SK-N-MC (cell line): ENCODE measurements at regions not wholly inside any gene's neighbourhood (a gene's known extent, or its start where the extent isn't known, plus 50 kb on each side); places are given as distances from the start of the nearest gene placed in this dataset.

Source experiments
- EZH2 ChIP-seq: fragments of 200-600 bp; sonication (generic); IDR thresholded peaks from one replicate; pipeline ENCODE4 v1.6.1; 2017; ENCODE audit warnings: antibody characterized with exemption
- FOXP2 ChIP-seq: optimal IDR thresholded peaks from 2 replicates; pipeline ENCODE3; 2011; ENCODE audit warnings: mild to moderate bottlenecking, moderate library complexity; ENCODE audit not compliant: insufficient read depth; ENCODE audit errors: extremely low read length, control extremely low read depth
- POLR2AphosphoS5 ChIP-seq: IDR thresholded peaks from 2 replicates; pipeline ENCODE4 v1.6.1; 2012; ENCODE audit warnings: mild to moderate bottlenecking, low read depth, low read length, borderline replicate concordance

DNA sequence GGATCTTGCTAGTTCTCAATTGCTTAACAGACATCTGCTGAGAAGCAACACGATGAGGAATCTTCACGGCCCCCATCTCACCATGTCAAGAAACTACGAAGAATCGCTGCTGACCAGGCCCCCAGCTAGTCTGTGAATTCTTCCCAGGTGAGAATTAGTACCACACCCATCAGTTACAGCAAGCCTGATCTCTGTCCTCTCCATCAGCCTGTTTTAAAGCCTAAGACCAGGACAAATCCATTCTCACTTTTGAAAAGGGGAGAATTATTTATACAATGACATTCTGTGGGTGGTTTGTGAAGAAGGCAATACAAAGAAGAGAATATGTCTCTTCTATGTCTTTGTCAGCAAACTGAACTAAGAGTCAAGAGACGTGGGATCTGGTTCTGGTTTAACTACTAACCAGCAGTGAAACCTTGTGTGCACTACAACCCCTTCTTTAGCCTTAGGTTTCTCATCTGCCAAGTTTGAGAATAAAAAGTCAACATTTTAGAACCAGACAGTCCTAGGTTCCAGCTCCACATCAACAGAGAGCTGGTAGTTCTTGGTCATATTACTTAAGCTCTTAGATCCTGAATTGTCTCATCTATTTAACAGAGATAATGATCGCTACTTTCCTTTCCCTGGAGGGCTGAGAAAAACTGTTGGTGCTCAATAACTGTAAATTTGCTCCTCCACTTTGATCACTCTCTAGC, 160.4 kb upstream of the RORA start:
- no peak for TF ChIP-seq EZH2
- no peak for TF ChIP-seq POLR2AphosphoS5
- TF ChIP-seq FOXP2: no peak
